Nephron (organoid): ENCODE measurements at regions not wholly inside any gene's neighbourhood (a gene's known extent, or its start where the extent isn't known, plus 50 kb on each side); places are given as distances from the start of the nearest gene placed in this dataset.

Experiments
- H3K27ac Mint-ChIP-seq, 3 experiments: 2 replicates each; pipeline ENCODE4 v1.8.0; 2020; ENCODE audit warnings: mixed read lengths in 3 of 3, mild to moderate bottlenecking in 2 of 3, moderate library complexity in 1 of 3
- H3K27me3 Mint-ChIP-seq: 2 replicates; pipeline ENCODE4 v1.8.0; 2021; ENCODE audit warnings: low read depth, mild to moderate bottlenecking, moderate library complexity, mixed read lengths
- H3K36me3 Mint-ChIP-seq: 2 replicates; pipeline ENCODE4 v1.8.0; 2020; ENCODE audit warnings: low read depth, mixed read lengths
- H3K4me1 Mint-ChIP-seq: 2 replicates; pipeline ENCODE4 v1.8.0; 2020; ENCODE audit warnings: mixed read lengths
- H3K4me3 Mint-ChIP-seq, 3 experiments: 2 replicates each; pipeline ENCODE4 v1.8.0; 2020; ENCODE audit warnings: mild to moderate bottlenecking in 3 of 3, mixed read lengths in 3 of 3, moderate library complexity in 2 of 3
- H3K9me3 Mint-ChIP-seq: 2 replicates; pipeline ENCODE4 v1.8.0; 2020; ENCODE audit warnings: mixed read lengths
- TF ChIP-seq, protein P1 (sequence below), 3 experiments: fragments of 200-600 bp; sonication (generic); IDR thresholded peaks; one replicate each; pipeline ENCODE4 v1.5.0; 2021; ENCODE audit warnings: antibody characterized with exemption in 3 of 3; ENCODE audit not compliant: unreplicated experiment in 3 of 3

DNA sequence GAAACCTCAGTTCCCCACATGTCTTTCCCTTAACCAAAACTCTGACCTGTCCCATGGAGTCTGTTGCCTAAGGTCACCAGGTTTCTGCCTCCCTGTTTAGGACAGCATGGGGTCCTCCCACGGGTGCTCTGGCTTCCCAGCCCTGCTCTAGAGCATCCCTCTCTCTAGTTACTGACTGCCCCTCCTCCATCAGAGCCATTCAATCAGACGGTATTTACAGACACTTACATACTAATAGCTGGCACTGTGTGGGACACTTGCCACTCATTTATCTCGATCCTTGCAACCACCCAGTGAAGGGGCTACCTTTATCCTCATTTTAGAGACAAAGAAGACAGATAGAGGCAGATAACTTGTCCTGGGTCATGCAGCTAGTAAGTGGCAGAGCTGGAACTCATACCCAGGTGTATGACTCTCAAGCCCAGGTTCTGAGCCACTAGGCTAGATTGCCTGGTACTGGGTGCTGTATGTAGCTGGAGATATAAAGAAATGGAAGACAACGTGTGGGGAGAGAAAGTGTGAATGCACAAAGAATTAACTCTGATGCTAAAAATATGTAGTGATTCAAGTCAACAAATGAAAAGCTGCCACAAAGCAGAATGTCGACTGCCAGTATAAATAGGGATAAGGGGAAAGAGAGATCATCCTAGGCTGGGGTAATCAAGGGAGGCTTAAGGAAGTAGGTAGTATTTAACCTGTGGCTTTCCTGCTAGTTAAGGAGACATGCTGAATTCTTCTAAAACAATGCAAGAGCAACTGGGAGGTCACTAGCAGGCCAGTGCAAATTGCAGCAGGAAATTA, 52.5 kb upstream of the PDE8B start:
- Mint-ChIP-seq H3K27ac (no peak overlapping the region), H3K27me3 (no peaks in the 10 kb centered on the region), H3K4me3 (no peak overlapping the region), H3K4me1 (no peaks in the 10 kb centered on the region), H3K9me3 (peaks cover 3% of the 10 kb centered on the region), H3K36me3 (no peaks in the 10 kb centered on the region)
- TF ChIP-seq, protein P1, sequence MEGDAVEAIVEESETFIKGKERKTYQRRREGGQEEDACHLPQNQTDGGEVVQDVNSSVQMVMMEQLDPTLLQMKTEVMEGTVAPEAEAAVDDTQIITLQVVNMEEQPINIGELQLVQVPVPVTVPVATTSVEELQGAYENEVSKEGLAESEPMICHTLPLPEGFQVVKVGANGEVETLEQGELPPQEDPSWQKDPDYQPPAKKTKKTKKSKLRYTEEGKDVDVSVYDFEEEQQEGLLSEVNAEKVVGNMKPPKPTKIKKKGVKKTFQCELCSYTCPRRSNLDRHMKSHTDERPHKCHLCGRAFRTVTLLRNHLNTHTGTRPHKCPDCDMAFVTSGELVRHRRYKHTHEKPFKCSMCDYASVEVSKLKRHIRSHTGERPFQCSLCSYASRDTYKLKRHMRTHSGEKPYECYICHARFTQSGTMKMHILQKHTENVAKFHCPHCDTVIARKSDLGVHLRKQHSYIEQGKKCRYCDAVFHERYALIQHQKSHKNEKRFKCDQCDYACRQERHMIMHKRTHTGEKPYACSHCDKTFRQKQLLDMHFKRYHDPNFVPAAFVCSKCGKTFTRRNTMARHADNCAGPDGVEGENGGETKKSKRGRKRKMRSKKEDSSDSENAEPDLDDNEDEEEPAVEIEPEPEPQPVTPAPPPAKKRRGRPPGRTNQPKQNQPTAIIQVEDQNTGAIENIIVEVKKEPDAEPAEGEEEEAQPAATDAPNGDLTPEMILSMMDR (IDR thresholded peaks at IDR 0.05; ENCODE audit: unreplicated experiment in 3 of 3): no peak

DNA sequence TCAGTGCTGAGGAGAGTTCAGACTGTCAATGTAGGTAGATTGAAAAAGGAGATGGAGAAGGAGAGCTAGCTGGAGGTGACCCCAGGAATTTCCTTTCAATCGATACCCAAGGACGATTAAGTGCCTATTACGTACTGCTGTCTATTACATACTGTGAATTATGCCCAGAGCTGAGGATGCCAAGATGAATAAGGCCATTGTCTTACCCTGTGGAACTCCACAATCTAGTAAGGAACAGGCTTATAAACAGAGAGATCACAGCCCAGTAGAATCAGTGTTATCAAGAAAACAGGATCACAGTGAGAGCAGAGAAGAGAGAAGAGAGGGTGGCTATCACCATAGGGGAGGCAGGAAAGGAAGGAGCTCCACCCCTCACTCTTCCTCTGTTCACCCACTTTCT, 54.1 kb upstream of the PDE8B start:
- Mint-ChIP-seq H3K27ac (no peak overlapping the region), H3K36me3 (no peaks in the 10 kb centered on the region), H3K4me3 (no peak overlapping the region), H3K4me1 (no peaks in the 10 kb centered on the region), H3K9me3 (peaks cover 3% of the 10 kb centered on the region), H3K27me3 (no peaks in the 10 kb centered on the region)
- TF ChIP-seq, protein P1 (IDR thresholded peaks at IDR 0.05; ENCODE audit: unreplicated experiment in 3 of 3): no peak

DNA sequence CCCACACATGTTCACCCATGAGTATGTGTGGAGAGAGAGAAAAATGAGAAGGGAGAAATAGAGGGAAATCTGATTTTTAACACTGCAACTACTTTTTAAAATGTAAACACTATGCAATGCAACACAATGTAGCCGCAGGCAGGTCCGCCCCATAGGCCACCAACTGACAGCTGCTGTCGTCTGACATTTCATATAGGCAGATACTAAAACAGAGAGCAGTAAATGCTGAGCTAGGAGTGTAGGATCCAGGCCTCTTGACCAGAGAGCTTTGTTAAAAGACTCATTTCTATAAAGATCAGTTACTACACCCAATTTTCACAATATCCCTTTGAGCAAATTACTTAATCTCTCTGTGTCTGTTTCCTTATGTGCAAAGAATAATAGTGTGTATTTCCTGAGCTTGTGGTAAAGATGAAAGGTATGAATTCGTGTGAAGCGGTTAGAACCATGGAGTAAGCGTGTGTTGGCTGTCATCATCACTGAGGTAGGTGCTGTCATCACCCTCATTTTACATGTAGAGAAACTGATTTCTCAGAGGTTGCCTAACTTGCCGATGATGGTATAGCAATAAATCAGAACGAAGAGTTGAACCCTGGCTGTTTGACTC, 55.2 kb upstream of the PDE8B start:
- no peaks in the 10 kb centered on the region for H3K4me1 Mint-ChIP-seq
- no peak overlapping the region for H3K27ac Mint-ChIP-seq
- H3K27me3 Mint-ChIP-seq: no peaks in the 10 kb centered on the region
- H3K36me3 Mint-ChIP-seq: no peaks in the 10 kb centered on the region
- no peaks in the 10 kb centered on the region for H3K9me3 Mint-ChIP-seq
- H3K4me3 Mint-ChIP-seq: no peak overlapping the region
- TF ChIP-seq, protein P1 (IDR thresholded peaks at IDR 0.05; ENCODE audit: unreplicated experiment in 3 of 3): no peak

DNA sequence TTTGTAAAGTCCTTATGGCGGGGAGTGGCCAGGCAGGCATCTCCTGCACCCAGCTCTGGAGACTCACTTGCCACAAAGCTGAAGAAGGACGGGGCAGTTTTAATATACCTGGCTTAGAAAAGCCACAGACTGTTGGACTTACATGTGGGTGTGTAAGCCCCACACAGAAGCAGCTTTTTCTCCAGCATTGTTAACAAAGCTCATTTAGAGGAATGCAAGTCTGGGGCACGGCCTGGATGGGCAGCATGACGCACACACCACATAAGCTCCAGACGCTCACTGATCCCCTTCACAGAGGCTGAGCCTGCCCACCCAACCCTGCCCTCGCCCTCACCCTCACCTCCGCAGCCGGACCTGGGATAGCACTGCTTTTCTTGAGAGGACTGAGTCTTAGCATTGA, 58.0 kb upstream of the PDE8B start:
- H3K9me3 Mint-ChIP-seq: no peaks in the 10 kb centered on the region
- H3K4me1 Mint-ChIP-seq: no peaks in the 10 kb centered on the region
- no peak overlapping the region for H3K27ac Mint-ChIP-seq
- peaks cover 7% of the 10 kb centered on the region for H3K36me3 Mint-ChIP-seq
- H3K4me3 Mint-ChIP-seq: no peak overlapping the region
- TF ChIP-seq, protein P1 (IDR thresholded peaks at IDR 0.05; ENCODE audit: unreplicated experiment in 3 of 3): no peak
- H3K27me3 Mint-ChIP-seq: no peaks in the 10 kb centered on the region

DNA sequence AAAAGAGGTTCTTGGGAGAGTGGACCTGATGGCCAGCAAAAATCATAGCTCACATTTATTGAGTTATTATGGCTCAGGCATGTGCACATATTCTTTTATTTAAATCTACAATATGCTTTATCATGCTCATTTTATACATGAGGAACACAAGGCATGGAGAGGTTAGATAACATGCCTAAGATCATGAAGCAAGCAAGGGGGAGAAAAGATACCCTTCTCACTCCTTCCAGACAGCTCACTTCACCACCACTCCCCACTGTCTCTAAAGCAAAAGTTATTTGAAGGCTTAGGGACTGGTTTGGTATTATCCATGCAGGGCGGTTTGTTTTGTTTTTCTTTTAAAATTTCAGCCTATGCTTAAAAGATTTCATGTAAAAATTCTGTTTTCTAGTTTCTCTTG, 59.0 kb upstream of the PDE8B start:
- Mint-ChIP-seq H3K4me3 (no peak overlapping the region), H3K4me1 (no peaks in the 10 kb centered on the region), H3K27me3 (no peaks in the 10 kb centered on the region), H3K27ac (no peak overlapping the region), H3K9me3 (no peaks in the 10 kb centered on the region), H3K36me3 (peaks cover 13% of the 10 kb centered on the region)
- TF ChIP-seq, protein P1 (IDR thresholded peaks at IDR 0.05; ENCODE audit: unreplicated experiment in 3 of 3): no peak

DNA sequence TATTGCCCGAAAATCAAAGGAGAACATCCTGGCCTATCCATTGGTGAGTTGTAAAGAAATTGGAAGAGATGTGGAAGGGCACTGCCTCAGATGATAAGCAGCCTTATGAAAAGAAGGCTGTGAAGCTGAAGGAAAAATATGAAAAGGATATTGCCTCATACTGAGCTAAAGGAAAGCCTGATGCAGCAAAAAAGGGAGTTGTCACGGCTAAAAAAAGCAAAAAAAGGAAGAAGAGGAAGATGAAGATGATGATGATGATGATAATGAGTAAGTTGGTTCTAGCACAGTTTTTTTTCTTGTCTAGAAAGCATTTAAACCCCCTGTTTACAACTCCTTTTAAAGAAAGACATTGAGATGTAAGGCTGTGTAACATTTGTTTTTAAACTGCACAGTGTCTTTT, 59.8 kb upstream of the ZBED3 start:
- Mint-ChIP-seq H3K9me3 (no peaks in the 10 kb centered on the region), H3K4me3 (no peak overlapping the region), H3K4me1 (no peaks in the 10 kb centered on the region), H3K36me3 (peaks cover 13% of the 10 kb centered on the region), H3K27ac (no peak overlapping the region), H3K27me3 (peaks cover 4% of the 10 kb centered on the region)
- TF ChIP-seq, protein P1 (IDR thresholded peaks at IDR 0.05; ENCODE audit: unreplicated experiment in 3 of 3): no peak
